ENCODE measurements at regions not wholly inside any gene's neighbourhood (a gene's known extent, or its start where the extent isn't known, plus 50 kb on each side); places are given as distances from the start of the nearest gene placed in this dataset.
"Not testable (repeated sequence)": the region's sequence is repeated elsewhere in the genome, so short reads cannot be mapped to it uniquely, and the experiment has no call there.

DNA sequence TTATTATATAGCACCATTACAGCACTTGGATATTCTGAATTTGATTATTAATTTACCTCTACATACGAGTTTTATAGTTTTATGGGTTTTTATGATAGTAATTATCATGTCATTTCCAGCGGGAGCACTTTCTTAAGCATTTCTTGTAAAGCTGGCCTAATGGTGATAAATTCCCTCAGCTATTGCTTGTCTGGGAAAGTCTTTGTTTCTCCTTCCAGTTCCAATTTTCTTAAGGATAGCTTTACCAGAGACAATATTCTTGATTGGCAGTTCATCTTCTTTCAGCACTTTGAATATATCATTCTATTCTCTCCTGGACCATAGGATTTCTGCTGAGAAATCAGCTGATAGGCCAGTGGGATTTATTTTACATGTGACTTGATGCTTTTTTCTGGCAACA, 505.4 kb downstream of the TMEM232 start:
- DNase-seq (ENCODE audit: low read depth in 1 of 2, low spot score in 1 of 2), result no peak

DNA sequence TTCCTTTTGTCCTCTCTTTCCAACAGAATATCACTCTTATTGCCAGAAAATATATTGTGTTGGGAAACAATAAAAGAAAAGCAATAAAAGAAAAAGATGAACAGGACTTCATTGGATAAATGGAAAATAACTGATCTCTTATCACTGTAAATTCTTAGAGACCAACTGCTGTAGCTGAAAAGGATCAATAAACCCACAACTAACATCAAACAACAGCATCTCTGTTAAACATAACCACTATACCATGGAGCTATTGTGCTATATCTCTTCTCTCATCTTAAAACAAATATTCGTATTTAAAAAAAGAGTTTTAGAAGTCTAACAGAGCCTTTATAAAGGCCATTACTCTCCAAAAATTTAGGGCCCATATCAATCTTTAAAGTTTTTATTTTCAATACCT, 502.4 kb downstream of the TMEM232 start:
- DNase-seq (ENCODE audit: low read depth in 1 of 2, low spot score in 1 of 2), result no peak

DNA sequence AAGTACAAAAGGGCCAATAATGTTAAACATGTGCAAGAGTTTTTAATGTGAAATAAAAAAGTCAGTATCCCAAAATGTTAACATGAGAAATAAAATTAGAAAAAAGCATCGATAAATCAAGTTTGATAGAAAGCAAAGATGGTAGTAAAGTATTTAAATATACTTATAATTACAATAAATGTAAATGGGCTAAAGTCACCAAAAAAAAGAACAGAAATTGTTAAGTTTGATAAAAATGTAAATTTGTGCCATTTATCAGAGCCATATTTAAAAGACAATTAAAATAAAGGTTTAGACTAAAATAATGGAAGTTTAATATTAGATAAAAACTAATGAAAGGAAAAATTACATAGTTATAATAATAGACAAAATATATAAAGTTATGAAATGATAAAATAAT, 500.5 kb downstream of the TMEM232 start:
- no peak for DNase-seq (ENCODE audit: low read depth in 1 of 2, low spot score in 1 of 2)

GRCh38 chr5:110239786-110240185, 486.7 kb downstream of the TMEM232 start:
- DNase-seq (ENCODE audit: low read depth in 1 of 2, low spot score in 1 of 2), result no peak

GRCh38 chr5:110242950-110243349, 483.5 kb downstream of the TMEM232 start:
- no peak for DNase-seq (ENCODE audit: low read depth in 1 of 2, low spot score in 1 of 2)

DNA sequence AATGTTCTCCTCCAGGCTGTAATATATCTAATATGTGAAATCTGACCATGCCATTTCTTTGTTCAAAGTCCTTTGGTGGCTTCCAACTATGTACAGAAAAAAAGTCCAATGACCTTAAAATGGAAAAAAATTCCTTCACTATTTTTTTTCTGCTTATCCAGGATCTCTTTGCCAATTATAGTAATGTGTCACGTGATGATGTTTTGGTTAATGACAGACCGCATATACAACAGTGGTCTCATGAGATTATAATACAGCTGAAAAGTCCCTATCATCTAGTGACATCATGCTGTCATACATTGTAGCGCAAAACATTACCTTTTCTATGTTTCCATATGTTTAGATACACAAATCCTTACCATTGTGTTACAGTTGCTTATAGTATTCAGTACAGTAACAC, 477.6 kb downstream of the TMEM232 start:
- DNase-seq (ENCODE audit: low read depth in 1 of 2, low spot score in 1 of 2), result no peak

DNA sequence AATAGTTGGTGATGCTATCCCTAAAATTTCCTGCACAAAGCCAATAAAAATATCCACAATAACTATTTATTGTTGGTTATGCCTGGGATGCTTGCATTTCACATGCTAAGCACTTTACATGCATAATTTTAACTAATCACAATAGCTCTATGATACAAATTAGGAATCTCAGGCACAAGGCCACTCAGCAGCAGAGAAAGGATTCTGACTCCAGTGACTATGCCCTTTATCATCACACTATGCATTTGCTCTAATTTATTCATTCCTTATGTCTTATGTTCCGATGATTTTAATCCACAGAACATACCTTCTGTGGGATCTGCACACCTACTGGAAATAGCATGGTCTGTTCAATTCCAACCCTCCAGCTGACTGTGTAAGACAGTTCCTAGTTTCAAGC, 476.1 kb downstream of the TMEM232 start:
- no peak for DNase-seq (ENCODE audit: low read depth in 1 of 2, low spot score in 1 of 2)

- DNase-seq (ENCODE audit: low read depth in 1 of 2, low spot score in 1 of 2), result no peak
Observed at GRCh38 chr5:110250755-110251154, 475.7 kb downstream of the TMEM232 start.

- no peak for DNase-seq (ENCODE audit: low read depth in 1 of 2, low spot score in 1 of 2)
Observed at GRCh38 chr5:110251366-110251765, 475.1 kb downstream of the TMEM232 start.

- no peak for DNase-seq (ENCODE audit: low read depth in 1 of 2, low spot score in 1 of 2)
Observed at GRCh38 chr5:110255194-110255593, 471.3 kb downstream of the TMEM232 start.

DNA sequence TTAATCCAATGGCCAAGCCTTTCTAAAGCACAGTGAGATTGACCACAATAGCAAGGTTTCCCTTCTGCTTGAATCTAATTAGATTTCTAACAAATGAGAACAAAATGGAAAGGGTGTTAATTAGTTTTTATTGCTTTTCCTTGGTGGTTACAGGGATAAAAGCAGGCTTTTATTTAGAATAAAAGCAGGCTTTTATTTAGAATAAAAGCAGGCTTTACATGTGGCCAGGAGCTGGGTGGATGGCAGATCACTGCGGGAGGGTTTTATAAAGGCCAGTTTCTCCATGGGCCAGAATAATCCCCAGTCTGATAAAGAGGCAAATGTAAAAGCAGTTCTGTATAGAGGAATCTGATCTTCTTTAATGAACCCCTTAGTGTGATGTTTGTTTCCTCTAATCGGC, 470.2 kb downstream of the TMEM232 start:
- DNase-seq (ENCODE audit: low read depth in 1 of 2, low spot score in 1 of 2), result no peak

- no peak for DNase-seq (ENCODE audit: low read depth in 1 of 2, low spot score in 1 of 2)
Observed at GRCh38 chr5:110257971-110258370, 468.5 kb downstream of the TMEM232 start.

DNA sequence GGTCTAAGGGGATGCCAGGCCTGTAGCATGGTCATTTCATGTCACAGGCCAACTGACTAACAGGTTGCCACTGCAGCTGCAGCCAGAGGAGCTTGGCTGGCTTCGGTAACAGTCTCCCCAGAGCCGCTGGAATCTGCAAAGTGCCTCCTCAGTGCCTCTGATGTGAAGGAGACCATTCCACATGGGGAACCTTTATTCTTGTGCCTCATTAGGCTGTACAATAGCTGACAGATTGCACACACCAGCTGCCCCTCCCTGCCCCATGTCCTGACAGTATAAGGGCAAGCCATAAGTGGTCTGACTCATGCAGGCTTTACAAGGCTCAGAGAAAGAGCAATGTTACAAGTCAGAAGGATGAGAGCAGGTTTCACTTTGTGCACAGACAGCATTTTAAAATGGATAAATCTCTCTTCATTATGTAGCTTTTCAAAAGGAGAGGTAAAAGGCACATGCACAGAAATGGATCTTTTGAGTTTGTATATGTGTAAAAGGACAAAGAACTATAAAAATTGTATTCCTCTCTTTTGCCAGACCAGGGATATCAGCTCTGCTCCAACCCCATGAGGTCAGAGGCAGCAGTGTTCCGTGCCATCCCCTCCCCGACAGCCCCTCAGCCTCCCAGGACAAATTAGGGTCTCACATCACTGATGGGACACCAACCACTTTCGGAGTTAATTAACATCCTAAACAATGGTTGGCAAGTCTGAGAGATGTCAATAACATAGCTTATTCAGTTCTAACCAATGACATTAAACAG, 467.8 kb downstream of the TMEM232 start:
- no peak for DNase-seq (ENCODE audit: low read depth in 1 of 2, low spot score in 1 of 2)

DNA sequence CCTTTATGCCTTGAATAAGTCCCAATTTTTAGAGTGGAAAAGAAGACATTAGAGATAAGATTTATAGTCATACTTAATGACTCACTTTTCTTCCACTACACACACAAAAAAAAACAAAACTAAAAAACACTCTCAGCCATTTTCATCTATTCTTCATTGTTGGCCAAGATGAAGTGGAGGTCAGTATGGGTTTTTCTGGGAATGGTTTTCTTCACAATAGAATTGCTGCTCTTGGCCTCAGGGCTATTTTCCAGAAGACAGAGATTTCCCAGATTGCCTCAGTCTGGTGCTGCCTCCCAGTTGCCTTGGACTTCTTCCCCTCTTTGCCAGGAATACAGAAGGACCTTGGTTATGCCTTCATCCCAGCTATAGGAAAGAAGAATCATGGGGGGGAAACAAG, 463.7 kb downstream of the TMEM232 start:
- no peak for DNase-seq (ENCODE audit: low read depth in 1 of 2, low spot score in 1 of 2)

GRCh38 chr5:110264661-110265060, 461.8 kb downstream of the TMEM232 start:
- DNase-seq (ENCODE audit: low read depth in 1 of 2, low spot score in 1 of 2), result no peak

DNA sequence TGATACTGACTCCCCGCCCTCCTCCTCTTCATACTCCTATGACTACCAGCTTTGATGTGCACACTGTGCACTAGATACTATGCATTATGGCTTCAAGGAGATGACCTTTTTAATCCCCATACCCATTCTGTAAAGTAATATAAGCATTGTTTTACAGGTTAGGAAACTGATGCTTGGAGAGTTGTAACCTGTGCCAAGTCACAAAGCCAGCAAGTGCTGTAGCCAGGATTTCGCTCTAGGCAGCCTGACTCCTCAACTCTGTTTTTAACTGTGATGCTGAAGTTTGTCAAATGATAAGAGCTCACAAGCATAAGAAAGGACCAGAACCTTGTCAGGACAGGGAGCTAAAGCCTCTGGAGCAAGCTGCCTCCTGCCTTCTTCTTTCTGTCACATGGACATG, 461.3 kb downstream of the TMEM232 start:
- no peak for DNase-seq (ENCODE audit: low read depth in 1 of 2, low spot score in 1 of 2)

DNA sequence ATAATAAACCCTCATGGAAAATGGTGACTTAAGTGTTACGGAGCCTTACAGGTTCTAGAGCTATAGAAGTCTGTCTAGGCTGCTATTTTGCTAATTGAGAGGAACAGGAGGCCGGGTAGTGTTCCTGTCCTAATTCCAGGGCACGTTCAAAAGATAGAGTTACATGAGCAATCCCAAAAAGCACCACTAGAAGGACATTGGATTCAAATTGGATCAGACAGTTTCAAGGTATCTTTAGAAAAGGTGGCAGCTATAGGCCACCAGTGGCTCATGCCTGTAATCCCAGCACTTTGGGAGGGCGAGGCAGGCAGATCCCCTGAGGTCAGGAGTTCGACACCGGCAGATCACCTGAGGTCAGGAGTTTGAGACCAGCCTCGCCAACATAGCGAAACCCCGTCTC, 458.8 kb downstream of the TMEM232 start:
- no peak for DNase-seq (ENCODE audit: low read depth in 1 of 2, low spot score in 1 of 2)

DNA sequence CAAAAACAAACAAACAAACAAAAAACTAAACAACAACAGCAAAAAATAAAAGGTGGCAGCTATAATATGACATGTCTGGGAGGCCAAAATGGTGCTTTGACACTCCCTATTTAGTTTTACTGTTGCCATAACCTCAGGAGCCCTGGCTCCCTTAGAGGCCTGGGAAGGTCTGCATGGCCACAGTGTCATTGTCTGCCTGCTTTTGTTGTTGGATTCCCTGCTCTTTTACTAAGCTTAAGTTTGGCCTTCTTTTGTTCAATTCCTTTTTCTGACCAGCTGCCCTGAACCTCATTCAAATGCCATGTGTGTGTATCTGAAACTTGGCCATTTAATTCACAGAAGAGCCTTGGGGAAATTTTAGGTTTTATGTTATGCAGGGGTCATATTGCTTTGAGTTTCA, 458.2 kb downstream of the TMEM232 start:
- DNase-seq (ENCODE audit: low read depth in 1 of 2, low spot score in 1 of 2), result no peak

DNA sequence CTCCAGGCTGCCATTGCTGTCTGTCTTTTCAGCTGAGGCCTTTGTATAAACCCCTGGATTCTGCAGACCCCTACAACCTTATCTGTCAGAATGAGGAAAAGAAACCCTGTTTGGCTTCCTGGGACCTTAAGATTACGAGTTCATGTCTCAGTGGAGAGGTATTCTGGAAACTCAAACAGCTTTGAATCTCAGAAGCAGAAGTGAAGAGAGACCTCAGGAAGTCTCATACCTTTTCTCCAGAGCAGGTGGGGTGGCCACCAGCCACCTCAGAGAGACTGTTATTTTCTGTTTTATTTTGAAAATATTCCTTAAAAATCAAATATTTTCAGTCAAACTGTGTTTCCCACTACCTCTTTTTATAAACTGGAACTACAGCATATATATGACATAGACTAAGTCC, 457.5 kb downstream of the TMEM232 start:
- DNase-seq (ENCODE audit: low read depth in 1 of 2, low spot score in 1 of 2), result no peak

DNA sequence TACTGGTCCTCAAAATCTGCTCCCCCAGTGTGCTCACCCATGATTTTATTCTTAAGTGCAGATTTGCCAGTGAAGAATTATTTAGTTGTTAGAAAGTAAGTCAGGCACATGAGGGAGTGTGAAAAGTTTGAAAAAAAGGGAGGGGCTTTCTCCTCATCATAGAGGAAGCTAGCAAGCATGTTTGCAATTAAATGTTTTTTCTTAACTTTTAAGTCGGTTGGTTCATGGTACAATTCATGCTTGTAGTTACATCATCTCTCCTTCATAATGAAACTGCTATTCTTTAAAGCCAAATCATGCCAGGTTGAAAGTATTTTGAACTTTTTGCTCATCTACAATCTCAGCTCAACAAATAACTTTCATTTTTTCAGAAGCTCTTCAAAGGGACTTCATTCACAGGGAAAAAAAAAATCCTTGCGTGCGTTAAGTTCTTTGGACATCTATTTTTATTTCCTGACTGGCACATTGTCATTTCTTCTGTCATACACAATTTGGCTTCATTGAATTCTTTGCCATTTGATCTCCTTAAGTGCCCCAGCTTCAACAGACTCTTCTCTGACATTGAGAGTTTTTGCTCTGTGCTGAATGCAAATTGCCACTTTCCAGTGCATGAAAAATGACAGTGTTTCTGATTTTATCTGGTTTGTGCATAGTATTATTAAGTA, 456.9 kb downstream of the TMEM232 start:
- no peak for DNase-seq (ENCODE audit: low read depth in 1 of 2, low spot score in 1 of 2)

- no peak for DNase-seq (ENCODE audit: low read depth in 1 of 2, low spot score in 1 of 2)
Observed at GRCh38 chr5:110275878-110276277, 450.6 kb downstream of the TMEM232 start.

DNA sequence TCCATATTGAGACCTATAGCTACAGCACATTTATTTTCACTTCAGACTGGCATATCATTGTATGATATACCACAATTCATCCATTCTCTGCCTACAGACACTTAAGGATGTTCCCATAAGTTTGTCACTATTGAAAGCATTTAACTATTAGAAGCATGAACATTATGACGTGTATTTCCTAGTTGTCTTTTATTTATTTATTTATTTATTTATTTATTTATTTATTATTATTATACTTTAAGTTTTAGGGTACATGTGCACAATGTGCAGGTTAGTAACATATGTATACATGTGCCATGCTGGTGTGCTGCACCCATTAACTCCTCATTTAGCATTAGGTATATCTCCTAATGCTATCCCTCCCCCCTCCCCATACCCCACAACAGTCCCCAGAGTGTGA, 448.0 kb downstream of the TMEM232 start:
- DNase-seq (ENCODE audit: low read depth in 1 of 2, low spot score in 1 of 2), result not testable (repeated sequence)

DNA sequence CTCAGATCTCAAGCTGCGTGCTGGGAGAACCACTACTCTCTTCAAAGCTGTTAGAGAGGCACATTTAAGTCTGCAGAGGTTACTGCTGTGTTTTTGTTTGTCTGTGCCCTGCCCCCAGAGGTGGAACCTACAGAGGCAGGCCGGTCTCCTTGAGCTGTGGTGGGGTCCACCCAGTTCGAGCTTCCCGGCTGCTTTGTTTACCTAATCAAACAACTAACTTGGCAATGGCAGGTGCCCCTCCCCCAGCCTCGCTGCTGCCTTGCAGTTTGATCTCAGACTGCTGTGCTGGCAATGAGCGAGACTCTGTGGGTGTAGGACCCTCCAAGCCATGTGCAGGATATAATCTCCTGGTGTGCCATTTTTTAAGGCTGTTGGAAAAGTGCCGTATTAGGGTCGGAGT, 442.4 kb downstream of the TMEM232 start:
- not testable (repeated sequence) for DNase-seq (ENCODE audit: low read depth in 1 of 2, low spot score in 1 of 2)
